Loucy (cell line): ENCODE measurements at regions not wholly inside any gene's neighbourhood (a gene's known extent, or its start where the extent isn't known, plus 50 kb on each side); places are given as distances from the start of the nearest gene placed in this dataset.

Source experiments
- CTCF ChIP-seq: fragments of 200-600 bp; sonication (generic); conservative IDR thresholded peaks from 2 replicates; pipeline ENCODE4 v1.5.1; 2014; ENCODE audit warnings: mild to moderate bottlenecking, antibody characterized with exemption, low read length
- EZH2phosphoT487 ChIP-seq: fragments of 200-600 bp; IDR thresholded peaks from 2 replicates; pipeline ENCODE4 v1.6.1; 2018; ENCODE audit warnings: antibody characterized with exemption, mild to moderate bottlenecking, moderate library complexity, borderline replicate concordance

- TF ChIP-seq CTCF (no peak), EZH2phosphoT487 (no peak)
Measured at GRCh38 chr3:70806556-70806955, 494.1 kb upstream of the MDFIC2 start.
